ENCODE measurements at regions not wholly inside any gene's neighbourhood (a gene's known extent, or its start where the extent isn't known, plus 50 kb on each side); places are given as distances from the start of the nearest gene placed in this dataset.
A peak's percentile ranks its signal among the peaks of the same experiment; 100 is the strongest.

DNA sequence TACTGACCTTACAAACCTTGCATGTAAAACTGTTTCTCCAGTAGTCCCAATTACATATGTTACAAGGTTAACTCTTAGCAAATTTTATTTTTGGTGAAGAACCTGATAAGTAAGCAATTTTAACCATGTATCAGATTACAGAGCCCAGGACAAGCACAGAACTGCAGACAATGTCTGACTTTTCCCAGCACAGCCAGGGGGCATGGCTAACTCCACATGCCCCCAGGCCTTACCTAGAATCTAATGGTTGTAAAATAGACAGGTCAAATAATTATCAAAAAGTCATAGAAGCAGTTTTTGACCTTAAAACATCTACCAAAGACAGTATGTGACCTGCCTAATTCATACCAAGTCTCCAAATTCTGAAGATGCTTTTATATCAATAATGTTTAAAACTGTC, 364.1 kb downstream of the FOXO1 start:
- no peak for DNase-seq (ENCODE audit: low spot score)

DNA sequence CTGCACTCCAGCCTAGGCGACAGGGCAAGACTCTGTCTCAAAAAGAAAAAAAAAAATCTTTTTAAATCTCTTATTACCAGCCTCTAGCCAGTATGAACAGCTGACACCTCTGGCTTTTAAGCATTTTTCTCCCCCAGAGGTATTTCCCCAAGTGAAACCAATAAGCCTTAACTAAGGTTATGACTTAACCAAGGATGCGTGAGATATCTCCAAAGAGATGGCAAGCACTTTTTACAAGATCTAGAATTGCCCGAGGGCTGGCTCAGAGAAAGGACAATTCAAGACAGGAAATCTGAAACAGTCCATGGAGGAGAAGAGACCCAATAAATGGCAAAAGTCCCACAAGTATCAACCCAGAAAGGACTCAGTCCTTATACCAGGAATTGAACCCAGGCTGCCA, 362.1 kb downstream of the FOXO1 start:
- DNase-seq (ENCODE audit: low spot score), result no peak

DNA sequence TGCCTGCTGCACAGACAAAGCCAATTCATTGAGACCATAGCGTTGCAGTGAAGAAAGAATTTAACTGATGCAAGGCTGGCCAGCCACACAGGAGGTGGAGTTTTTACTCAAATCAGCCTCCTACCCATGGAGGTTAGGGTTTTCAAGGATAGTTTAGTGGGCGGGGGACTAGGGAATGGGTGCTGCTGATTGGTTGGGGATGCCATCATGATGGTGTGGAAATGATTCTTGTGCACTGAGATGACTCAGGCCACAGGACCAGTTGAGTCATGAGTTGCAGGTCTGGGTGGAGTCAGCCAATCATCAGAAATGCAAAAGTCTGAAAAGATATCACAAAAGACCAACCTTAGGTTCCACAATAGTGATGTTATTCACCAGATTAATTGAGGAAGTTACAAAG, 359.6 kb downstream of the FOXO1 start:
- DNase-seq (ENCODE audit: low spot score), result no peak

DNA sequence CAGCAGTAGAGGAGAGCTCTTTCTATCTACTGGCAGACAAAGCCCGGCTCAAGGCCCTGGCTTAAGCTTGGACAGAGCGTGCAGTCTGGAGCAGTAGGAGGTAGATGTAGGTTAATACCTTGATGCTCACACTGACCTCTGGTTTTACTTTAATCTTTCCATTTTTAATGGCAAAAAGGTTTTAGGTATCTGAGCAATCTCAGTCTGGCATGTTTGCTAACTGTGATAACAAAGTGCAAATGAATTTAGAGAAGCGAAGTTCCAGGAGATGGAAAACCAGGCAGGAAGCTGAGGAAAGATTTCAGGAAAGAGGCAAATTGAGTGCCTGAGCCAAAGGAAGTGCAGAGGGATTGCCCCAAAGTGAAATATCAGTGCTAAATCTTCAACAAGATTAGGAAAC, 356.6 kb downstream of the FOXO1 start:
- no peak for DNase-seq (ENCODE audit: low spot score)

DNA sequence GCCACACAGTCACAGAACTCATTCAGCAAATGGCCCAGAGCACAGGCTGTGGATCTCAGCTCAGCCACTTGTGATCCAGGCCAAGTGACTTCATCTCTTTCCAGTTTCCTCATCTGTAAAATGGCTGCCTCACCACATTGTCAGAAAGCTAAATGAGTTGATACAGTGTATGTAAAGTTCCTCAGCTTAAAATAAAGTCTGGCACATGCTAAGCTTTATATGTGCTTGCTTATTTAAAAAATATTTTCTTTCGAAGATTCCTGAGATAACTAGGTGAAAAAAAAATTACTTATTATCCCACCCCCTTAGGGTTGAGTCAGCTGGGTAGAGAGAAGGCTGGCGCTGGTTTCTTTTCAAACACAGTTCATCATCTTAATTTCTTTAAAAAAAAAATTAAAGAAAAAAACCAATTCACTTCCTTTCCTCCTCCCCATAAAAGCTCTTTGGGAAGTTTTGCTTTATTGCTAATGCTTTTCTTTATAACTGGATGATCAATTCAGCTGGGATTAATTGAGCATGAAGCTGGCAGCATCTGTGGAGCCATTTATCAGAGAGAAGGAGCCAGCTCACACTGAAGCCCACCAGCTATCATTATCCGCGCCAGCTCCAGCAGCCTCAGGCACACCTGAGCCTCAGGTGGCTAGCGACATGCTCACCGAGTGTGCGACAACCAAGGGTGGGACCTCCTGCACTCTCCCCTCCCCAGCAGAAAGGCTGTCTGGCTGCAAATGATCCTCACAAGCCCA, 354.9 kb downstream of the FOXO1 start:
- no peak for DNase-seq (ENCODE audit: low spot score)

DNA sequence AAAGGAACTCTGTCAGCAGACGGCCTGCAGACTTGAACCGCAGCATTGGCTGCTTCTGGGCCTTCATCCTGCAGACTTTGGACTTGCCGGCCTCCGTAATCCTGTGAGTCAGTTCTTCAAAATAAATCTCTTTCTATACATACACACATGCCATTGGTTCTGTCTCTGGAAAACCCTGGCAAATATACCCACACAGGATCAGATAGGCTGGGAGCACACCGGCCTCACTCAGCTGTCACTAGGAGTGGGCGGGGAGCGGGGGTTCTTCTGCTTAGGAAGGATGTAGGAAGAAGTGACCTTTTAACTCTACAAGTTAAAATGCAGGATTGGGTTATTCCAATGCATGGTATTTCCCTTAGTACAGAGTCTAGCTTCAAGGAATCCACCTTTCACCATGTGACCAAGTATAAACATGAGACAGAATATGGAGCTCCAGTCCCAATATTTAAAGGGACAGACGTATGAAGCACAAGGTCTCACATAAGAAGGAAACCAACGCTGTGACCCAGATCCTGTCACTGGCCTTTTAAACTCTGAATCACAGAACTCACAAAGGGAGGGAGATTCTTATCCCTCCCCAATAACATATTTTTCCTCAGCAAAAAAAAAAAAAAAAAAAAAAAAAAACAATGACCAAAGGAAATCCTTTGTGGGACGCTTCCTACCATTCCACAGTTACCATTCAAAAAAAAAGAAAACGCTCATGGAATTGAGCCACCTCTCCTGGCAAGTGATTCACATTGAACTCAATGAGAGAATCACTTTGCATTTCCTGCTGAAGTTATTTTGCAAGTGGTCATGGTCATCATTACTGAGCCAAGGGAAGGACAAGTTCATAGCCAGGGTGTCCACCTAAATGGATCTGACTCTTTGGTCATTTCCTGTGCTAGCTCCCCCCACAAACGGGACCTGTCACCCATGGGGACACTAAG, 352.9 kb downstream of the FOXO1 start:
- no peak for DNase-seq (ENCODE audit: low spot score)

DNA sequence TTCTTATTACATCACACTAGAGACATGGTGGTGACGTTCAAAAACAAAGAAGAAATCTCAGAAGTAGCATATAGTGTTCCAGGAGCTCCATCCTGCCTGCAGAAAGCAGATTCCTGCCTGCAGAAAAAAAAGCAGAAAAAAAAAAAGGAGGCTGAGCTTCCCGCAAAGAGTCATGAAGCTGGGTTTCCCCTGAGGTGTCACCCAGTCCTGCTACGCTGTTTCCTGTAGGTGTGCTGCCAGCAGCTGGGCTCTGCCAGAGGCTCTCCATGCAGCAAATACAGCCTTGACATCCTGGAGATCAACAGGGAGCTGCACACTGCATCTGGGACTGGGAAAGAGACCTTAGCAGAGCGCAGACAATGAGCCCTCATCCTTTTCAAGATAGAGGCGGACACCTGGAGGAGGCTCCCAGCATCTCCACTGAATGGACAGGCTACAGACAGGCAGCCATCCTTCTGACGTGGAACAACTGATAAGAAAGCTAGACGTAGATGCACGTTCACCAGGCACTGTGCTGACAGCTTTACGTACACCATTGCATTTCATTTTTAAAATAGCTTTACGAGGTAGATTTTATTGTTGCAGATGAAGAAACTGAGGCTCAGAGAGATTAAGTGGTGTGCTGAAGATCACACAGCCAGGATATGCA, 350.9 kb downstream of the FOXO1 start:
- DNase-seq (ENCODE audit: low spot score), result no peak

DNA sequence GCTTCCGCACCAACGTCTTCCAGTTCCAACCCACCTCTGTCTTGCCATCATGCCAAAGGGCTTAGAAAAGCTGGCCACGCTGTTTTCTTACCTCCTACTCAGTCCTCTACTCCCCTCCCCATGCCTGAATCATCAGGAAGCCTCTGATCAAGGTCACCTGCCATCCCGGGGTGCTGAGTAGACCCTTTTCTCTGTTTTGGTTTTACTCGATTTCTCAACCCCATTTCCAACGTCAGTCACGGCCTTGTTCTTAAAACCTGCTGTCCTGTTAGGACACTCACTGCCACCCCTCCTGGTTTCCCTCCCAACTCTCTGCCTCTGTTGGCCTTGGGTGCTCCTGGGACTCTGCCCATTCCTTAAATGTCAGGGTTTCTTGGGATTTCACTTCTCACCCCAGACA, 350.1 kb downstream of the FOXO1 start:
- no peak for DNase-seq (ENCODE audit: low spot score)

DNA sequence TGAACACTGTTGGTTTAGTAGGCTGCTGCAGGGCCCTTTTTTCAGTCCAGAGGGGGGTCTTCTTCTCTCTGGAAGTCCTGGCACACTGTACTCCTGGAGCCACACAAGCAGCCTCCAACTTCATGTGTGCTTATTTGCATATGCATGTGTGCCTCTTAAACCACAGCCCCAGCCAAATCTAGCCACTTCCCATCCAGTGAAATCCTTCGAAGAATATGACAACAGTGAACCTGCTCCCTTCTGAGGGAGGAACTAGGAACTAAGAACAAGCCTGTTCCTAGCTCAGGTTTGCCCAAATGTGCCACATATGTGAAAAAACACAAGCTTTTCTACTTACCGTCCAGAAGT, 348.5 kb downstream of the FOXO1 start:
- DNase-seq (ENCODE audit: low spot score), result peak; percentile 26

DNA sequence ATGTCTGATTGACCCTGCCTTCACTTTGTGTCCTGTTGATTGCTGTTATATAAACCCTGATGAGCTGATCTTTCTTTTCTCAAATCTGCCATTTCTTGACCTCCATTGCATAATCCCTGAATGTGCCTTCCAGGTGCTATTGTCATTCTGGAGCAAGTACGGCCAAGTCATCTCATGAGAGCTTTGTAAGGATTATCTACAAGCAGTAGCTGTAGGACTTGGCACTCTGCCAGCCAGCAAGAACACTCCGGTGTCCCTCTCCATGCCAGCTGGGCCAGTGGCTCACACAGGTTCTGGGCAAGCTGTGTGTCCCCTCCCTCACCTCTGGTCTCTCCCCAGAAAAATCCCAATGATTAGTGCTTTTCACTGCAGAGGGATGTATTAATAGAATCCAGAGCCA, 348.1 kb downstream of the FOXO1 start:
- DNase-seq (ENCODE audit: low spot score), result no peak

DNA sequence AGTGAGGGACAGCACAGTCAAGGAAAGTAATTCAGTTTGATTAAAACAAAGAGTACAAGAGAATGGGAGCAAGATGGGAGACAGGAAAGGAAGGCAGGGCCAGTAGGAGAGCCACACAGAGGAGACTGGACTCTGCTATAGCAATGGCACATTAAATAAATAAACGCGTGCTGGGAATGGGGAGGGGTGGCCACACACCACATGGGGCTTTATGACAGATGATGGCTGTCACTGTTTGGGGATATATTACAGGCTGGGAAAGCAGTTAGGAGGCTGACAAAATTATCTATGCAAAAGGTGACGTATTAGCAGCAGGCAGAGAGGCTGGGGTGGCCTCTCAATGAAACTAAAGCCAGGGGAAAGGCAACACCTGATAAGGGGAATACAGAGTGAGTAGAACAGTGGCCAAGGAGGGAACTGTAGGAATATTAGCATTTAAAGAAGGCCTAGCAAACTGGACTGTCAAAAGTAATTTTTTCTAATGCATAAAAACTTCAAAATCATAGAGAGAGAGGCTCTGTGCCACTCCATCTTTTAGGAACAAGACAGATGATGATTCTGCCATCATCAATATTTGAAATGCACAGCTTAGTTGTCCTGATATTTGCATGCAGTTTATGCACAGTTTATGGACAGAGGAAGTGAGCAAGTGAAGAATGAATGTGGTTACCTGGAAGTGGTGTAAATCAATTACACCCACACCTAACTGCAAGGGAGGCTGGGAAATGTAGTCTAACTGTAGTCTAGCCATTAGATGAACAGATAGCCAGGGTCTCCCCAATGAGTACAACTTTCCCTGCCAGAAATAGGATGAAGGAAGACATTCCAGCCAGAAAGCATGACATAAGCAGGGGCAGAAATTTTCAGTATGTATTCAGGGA, 346.5 kb downstream of the FOXO1 start:
- no peak for DNase-seq (ENCODE audit: low spot score)

DNA sequence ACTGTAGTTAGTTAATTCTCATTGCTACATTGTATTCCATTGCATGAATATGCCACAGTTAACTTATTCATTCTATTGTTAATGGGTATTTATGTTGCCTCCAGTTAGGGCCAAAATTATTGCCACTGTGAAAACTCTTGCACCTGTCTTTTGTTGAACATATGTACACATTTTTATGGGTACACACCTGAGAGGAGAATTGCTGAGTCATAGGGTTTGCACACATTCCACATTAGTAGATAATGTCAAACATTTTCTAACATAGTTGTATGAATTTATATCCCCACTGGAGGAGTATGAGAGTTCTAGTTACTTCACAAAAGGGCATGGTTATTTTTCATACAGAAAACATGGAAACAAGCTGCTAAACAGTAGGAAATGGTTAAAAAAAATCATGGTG, 338.4 kb downstream of the FOXO1 start:
- no peak for DNase-seq (ENCODE audit: low spot score)

DNA sequence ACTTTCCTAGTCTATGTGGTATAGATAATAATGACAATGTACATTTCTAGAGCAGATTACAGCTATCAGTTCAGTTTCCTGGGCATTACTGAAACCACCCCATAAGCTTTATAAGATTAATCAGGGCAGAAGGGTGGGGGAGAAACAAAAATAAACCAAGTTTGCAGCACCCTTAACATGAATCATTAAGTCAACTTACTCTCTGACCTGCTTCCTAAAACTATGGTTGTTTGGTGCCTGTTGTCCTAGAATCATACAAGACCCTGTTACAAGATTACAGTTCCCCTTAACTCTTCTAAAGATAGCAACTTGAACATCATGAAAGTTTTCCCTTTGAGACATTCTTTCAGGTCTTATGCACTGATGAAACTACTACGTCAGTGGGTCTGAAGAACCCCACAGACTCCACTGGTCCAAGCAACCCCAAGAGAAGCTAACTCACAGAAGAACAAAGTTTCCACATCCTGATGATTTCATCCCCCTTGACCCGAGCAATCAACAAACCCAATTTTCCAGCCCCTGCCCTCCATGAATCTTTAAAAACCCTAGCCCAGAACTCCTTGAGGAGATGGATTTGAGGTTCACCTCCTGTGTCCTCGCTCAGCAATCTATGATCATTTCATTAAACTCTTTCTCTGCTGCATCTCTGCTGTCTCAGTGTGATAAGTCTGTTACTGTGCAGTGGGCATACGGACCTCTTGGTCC, 336.5 kb downstream of the FOXO1 start:
- no peak for DNase-seq (ENCODE audit: low spot score)

DNA sequence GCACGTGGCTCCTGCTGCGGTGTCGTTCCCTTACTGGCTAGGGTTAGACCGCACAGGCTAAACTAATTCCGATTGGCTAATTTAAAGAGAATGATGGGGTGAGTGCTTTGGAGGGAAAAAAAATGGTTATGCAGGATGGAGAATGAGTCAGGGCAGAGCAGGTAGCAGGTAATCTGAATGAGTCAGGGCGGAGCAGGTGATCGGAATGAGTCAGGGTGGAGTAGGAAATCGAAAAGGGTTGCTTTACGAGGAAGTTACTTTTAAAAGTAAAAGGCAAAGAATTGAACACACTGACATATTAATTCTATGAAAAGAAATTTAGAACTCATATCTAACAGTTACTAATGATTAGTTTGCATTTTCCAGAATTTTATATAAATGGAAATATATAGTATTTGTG, 335.5 kb downstream of the FOXO1 start:
- DNase-seq (ENCODE audit: low spot score), result no peak

DNA sequence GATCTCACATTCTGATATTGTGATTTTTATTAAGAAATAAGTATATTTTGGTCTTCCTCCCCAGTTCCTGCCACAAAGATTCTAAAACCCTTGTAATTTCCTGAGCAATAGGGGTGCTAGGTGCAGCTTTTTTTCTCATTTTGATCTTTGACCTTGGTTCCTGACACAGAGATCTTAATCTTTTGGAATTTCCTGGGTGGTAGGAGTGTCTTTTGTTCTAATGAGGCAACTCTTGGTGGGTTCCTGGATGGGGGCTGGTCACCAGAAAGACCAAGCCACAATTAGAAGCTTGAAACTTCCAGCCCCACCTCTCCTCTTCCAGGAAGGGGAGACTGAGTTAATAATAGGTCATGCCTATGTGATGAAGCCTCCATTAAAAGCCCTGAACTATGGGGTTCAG, 334.6 kb downstream of the FOXO1 start:
- DNase-seq (ENCODE audit: low spot score), result no peak

DNA sequence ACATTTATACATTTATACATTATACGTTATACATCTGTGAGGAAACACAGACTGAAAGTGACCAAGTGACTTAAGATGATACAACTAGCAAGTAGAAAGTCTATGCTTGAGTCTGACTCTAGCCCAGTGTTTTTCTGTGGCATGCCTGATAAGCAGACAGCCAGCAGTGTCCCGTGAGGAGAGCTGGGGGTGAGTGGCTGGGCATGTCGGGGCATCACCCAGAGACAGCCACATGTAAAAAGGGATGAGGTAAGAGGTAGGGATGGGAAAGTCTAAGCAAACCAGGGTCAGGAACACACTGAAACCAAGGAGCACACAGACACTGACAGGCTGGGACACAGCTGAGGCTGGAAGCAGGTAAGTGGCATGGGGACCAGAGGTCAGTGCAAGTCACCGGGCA, 333.2 kb downstream of the FOXO1 start:
- no peak for DNase-seq (ENCODE audit: low spot score)

DNA sequence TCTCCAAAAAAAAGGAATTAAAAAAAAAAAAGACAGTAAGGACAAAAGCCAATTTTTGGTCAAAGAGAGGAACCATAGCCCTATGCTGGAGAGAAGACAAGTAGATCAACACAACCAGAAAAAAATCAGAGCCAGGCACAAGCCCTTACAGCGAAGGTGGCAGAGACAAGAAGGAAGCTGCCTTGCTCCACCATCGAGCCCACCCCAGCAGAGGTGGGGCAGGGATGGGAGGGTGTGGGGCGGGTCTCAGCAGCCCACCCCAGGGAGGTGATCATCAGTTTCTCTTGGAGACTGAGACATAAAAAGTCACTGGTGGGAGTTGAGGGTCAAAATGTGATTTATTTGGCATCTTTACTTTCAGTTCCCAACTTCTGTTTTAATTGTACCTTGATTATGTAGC, 332.4 kb downstream of the FOXO1 start:
- DNase-seq (ENCODE audit: low spot score), result no peak

DNA sequence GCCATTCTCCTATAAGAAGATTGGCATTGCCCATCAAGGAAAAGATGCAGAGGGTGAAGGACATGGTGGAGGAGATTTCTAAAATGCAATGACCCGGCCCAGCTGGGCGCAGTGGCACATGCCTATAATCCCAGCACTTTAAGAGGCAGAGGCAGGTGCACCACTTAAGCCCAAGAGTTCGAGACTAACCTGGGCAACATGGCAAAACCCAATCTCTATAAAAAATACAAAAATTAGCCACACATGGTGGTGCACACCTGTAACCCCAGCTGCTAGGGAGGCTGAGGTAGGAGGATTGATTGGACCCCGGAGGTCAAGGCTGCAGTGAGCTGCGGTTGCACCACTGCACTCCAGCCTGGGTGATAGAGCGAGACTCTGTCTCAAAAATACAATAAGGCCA, 331.8 kb downstream of the FOXO1 start:
- DNase-seq (ENCODE audit: low spot score), result no peak

DNA sequence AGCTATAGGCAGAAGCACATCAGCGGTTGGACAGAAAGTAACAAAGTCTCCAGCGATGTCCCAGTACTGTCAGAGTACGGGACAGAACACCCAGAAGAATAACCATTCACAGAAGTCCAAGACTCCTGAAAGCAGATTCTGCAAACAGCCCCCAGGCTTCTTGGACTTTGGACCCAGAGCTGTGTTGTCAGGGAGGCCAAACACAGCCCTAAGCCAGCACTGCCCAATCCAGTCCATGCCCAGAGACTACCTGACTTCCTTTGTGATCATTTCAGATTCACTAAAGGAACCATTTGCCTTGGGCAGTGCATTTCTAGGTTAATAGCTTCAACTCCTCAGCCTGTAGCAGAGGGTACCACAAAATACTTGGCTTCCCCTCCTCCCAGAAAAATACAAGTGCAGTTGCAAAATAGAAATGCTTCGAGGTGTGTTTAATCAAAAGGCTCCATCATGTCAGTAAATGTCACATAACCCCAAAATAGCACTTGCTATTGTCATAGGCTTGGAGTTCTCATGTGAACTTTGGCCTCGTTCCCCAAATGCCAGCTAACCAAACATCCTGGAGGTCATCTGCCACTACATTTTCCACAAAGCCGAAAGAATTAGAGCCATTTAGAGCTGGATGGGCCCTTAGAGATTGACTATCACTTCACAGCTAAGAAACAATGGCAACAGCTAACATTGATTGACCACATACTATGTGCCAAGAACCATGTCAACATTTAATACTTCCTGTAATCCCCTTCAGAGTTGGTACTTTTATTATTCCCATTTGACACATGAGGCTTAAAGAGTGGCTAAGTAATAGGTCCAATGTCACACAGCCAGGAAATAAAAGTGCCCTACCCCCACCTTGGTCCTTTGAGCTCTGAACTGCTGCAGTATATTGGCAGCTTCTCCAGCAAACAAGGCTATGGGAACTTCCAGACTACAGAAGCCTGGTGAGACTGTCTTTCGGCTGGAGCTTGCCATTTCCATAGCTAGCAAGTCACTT, 329.9 kb downstream of the FOXO1 start:
- DNase-seq (ENCODE audit: low spot score), result no peak

DNA sequence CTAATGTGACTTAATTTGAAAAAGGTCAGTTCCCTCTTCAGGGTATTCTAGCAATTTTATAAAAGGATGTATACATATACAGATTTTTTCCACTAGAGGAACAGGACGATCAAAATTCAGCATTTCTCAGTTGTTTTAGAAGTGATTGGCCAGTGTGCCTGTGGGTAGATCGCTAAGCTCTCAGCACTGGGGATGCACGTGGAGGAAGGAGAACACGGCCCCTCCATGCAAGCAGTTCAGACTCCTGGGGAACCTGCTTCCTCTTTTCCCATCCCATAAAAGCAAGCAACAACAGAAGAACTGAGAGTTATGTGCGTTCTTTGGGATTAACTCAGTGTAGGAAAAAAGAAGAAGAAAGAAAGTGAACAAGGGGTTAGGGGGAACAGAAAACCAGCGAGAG, 328.8 kb downstream of the FOXO1 start:
- DNase-seq (ENCODE audit: low spot score), result no peak
